Central memory CD8-positive, alpha-beta T cell (primary cell): ENCODE measurements at regions not wholly inside any gene's neighbourhood (a gene's known extent, or its start where the extent isn't known, plus 50 kb on each side); places are given as distances from the start of the nearest gene placed in this dataset.

Source experiments
- ATAC-seq: fragments of 150-1000 bp; cut with Tn5 transposase; replicated peaks from 2 replicates; pipeline ENCODE4 v1.10.0; 2022; ENCODE audit warnings: mild to moderate bottlenecking, moderate FRiP score, moderate number of reproducible peaks; ENCODE audit not compliant: poor library complexity, severe bottlenecking; ENCODE audit errors: extremely low read depth
- DNase-seq, 2 donors: peaks; one replicate each; pipeline ENCODE4 v3.0.0; 2021; ENCODE audit warnings: low spot score in 2 of 2
- H3K27ac Mint-ChIP-seq: one replicate; pipeline ENCODE4 v1.8.0; 2022; ENCODE audit warnings: low read depth, mild to moderate bottlenecking, moderate library complexity, mixed read lengths
- H3K27me3 Mint-ChIP-seq: one replicate; pipeline ENCODE4 v1.8.0; 2022; ENCODE audit warnings: mixed read lengths
- H3K36me3 Mint-ChIP-seq: one replicate; pipeline ENCODE4 v1.8.0; 2022; ENCODE audit warnings: mild to moderate bottlenecking, moderate library complexity, mixed read lengths; ENCODE audit not compliant: insufficient read depth
- H3K4me1 Mint-ChIP-seq: one replicate; pipeline ENCODE4 v1.8.0; 2022; ENCODE audit warnings: mixed read lengths
- H3K4me3 Mint-ChIP-seq: one replicate; pipeline ENCODE4 v1.8.0; 2022; ENCODE audit warnings: mild to moderate bottlenecking, moderate library complexity, mixed read lengths
- H3K9me3 Mint-ChIP-seq: one replicate; pipeline ENCODE4 v1.8.0; 2022; ENCODE audit warnings: mixed read lengths

DNA sequence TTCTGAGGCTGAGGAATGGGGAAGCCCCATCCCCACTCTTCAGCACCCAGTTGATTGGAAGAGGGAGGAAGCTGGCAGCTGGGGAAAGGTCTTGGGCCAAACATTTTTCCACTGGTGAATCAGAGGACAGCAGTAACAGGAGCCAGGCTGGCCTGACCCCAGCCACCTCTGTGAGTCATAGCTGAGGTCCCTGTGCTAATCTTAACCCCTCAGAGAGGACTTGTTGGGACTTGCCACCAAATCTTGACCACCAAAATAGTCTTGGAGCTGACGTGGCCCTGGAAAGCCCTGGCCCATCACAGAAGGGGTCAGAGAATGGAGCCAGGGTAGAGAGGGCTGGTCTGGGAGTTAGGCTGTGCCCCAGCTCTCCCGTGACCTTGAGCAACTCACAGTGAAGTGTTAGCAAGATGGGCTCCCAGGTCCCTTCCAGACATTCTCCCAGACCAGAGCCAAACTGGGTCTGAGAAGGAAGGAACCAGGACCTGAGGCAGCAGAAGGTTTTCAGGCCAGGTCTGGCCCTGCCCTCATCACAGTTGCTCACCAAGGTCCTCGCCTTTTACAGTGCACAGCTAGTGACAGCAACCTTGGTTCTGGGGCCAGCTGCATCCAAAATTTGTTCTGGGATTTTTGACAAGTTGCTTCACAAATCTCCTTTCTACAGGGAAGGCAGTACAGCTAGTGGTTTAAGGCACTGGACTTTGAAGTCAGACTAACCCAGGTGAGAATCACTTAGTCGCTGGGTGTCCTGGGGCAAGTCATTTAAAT lies 266.6 kb downstream of the CYP26B1 start:
- Mint-ChIP-seq H3K27ac (no peak overlapping the region), H3K36me3 (no peaks in the 10 kb centered on the region), H3K27me3 (peaks cover 19% of the 10 kb centered on the region), H3K4me3 (no peak overlapping the region), H3K9me3 (no peaks in the 10 kb centered on the region), H3K4me1 (no peaks in the 10 kb centered on the region)
- DNase-seq (no peak), ATAC-seq (no peak)

DNA sequence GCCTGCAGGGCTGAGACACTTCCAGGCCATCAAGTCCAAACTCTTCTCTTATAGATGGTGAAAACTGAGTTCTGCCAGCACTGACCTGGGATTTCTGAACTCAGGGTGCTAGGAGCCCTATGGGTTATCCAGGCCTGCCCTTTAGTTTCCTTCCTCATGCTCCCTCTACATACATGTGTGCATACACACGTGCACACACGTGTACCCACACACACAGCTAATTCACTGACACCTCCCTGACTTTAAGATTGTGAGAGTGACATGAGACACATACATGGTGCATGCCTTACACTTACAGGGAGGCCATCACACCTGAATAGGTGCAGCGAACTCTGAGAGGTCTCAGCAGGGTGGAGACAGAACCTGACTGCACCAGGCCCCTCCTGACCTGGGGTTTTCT lies 267.4 kb downstream of the CYP26B1 start:
- Mint-ChIP-seq H3K4me3 (no peak overlapping the region), H3K36me3 (no peaks in the 10 kb centered on the region), H3K27me3 (peaks cover 21% of the 10 kb centered on the region), H3K9me3 (no peaks in the 10 kb centered on the region), H3K4me1 (no peaks in the 10 kb centered on the region), H3K27ac (no peak overlapping the region)
- ATAC-seq: no peak
- DNase-seq: no peak

DNA sequence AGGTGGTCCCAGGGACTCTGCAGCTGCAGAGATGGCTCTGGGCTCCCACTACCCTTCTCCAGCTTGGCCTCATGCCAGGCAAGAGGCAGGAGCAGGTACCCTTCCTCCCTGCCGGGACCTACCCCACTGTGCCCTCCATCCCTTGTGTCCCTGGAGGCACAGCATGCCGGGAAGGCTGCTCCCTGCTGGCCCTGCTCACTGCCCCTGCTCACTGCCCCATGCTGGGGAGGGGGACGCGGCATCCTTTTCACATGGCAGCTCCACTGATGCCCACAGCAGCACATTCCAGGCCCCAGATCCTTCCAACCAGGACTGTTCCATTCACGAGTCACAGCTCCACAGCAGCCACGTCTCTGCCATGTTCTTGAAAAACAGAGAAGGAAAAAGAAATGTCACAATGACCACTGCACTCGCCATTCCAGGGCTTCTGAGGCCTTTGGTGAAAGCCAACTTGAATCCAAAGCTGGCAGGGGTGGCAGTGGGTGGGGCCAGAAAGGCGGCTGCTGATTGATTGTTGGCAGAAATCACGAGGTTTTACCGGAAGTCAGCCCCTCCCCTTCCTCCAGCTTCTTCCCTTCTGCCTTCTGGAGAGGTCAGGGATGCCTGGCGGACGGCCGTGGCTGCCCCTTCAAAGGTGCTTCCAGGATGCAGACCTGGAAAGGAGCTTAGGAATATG lies 268.0 kb downstream of the CYP26B1 start:
- no peak for DNase-seq
- no peak overlapping the region for H3K4me3 Mint-ChIP-seq
- no peaks in the 10 kb centered on the region for H3K9me3 Mint-ChIP-seq
- peaks cover 23% of the 10 kb centered on the region for H3K27me3 Mint-ChIP-seq
- no peak for ATAC-seq
- no peaks in the 10 kb centered on the region for H3K36me3 Mint-ChIP-seq
- H3K4me1 Mint-ChIP-seq: no peaks in the 10 kb centered on the region
- no peak overlapping the region for H3K27ac Mint-ChIP-seq

DNA sequence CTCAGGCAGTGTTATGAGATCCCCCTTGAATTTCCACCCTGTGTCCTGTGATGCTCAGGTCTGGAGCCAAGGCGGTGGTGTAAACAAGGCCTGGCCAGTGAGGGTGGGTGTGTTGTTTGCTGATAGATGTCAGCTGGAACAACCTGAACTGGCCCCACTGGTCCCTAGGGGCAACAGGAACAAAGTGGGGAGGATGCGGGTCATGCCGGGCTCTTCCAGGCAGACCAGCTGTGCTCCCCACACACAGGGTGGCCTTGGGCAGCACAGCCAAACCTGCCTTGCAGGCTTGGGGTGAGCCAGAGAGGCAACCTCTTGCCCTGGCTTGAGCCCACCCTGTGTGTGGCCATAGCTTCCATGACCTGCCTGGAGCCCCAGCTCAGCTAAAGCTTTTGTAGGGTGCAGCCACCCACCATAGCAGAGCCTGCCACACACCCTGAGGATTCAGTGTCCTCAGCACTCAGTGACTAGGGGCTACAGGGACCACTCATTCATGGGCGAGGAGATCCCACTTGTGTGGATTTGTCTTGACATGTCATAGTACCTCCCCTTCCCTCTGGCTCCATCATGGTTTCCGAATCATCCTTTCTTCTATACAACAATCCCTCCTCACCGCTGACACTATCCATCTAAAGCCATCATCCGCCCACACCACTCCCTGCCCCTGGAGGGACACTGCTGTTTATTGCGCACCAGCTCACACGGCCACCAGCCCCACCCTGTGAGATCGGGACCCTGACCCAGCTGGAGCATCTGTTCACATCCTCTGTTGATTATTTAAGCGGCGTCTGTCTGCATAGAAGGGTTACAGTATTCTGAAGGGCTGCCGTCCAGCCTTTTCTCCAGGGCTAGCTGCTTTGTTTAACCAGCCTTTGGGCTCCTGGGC lies 268.8 kb downstream of the CYP26B1 start:
- ATAC-seq: no peak
- no peak overlapping the region for H3K27ac Mint-ChIP-seq

DNA sequence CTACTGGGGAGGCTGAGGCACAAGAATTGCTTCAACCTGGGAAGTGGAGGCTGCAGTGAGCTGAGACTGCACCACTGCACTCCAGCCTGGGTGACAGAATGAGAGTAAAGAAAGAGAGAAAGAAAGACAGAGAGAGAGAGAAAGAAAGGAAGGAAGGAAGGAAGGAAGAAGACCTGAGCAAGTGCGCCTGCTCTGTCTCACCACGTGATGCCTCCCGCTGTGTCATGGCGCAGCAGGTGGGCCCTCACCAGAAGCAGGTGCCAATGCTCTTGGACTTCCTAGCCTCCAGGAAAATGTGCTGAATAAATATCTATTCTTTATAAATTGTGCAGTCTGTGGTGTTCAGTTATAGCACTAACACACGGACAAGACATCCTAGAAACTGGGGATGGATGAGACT lies 270.0 kb downstream of the CYP26B1 start:
- ATAC-seq: no peak
- no peak overlapping the region for H3K4me3 Mint-ChIP-seq
- no peaks in the 10 kb centered on the region for H3K4me1 Mint-ChIP-seq
- DNase-seq: no peak
- H3K9me3 Mint-ChIP-seq: no peaks in the 10 kb centered on the region
- no peaks in the 10 kb centered on the region for H3K36me3 Mint-ChIP-seq
- H3K27ac Mint-ChIP-seq: no peak overlapping the region
- peaks cover 29% of the 10 kb centered on the region for H3K27me3 Mint-ChIP-seq

More for the DNA sequence above, 268.8 kb downstream of the CYP26B1 start:
- Mint-ChIP-seq H3K9me3 (no peaks in the 10 kb centered on the region), H3K36me3 (no peaks in the 10 kb centered on the region), H3K27me3 (peaks cover 24% of the 10 kb centered on the region), H3K4me1 (no peaks in the 10 kb centered on the region), H3K4me3 (no peak overlapping the region)
- no peak for DNase-seq

DNA sequence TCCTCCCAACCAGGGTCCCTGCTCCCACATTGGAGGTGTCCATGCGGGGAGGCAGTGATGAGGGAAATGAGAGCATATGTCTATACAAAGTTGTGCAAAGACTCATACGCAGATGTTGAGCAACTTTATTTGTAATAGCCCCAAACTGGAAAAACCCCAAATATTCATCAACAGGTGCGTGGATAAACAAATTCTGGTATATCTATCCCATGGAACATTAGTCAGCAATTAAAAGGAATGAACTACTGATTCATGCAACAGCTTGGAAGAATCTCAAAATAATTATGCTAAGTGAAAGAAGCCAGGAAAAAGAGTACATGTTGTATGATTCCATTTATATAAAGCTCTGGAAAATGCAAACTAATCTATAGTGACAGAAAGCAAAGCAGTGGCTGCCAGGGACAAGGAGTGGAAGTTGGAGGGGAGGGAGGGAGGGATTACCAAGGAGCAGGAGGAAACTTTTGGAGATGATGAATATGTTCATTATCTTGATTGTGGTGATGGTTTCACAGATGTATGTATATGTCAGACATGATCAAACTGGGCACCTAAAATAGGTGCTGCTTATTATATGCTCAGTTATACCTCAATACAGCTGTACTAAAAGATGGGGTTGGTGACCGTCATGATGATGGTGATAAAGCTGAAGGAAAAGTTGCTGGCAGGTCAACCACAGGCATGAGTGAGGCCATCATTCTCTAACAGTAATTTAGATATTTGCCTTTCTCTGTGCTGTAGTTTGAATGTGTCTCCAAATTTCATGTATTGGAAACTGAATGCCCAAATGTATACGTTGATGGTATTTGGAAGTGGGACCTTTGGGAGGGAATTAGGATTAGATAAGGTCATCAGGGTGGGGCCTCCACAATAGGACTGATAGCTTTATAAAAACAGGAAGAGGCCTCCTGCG lies 270.9 kb downstream of the CYP26B1 start:
- H3K36me3 Mint-ChIP-seq: no peaks in the 10 kb centered on the region
- H3K27me3 Mint-ChIP-seq: peaks cover 31% of the 10 kb centered on the region
- H3K4me1 Mint-ChIP-seq: no peaks in the 10 kb centered on the region
- DNase-seq (no peak), ATAC-seq (no peak)
- no peak overlapping the region for H3K4me3 Mint-ChIP-seq
- H3K27ac Mint-ChIP-seq: no peak overlapping the region
- H3K9me3 Mint-ChIP-seq: no peaks in the 10 kb centered on the region

DNA sequence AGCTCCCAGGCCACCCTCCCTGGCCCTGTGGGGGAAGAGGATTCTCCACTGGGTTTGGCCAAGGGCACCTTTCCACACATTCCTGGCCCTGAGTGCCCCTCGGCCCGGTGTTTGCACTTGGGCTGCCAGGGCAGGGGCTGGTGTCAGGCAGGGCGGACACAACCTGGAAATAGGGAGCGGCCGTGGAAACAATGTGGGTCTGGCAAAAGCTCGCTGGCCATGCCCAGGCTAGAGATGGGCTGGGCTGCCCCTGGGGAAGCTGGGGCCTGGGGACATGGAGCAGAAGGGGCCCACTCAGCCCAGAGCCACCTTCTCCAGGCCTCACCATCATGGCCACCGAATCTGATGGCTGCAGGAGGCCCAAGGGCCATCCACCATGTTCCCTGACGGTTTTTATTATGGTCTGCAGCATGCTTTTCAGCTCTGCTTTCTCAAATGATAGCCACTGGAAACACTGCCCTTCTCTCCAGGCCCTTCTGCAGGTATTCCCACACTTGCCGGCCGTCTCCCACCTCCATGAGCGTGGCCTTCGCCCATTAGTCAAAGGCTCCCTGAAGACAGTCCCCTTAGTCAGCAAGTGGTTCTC lies 275.1 kb downstream of the CYP26B1 start:
- Mint-ChIP-seq H3K27me3 (peaks cover 52% of the 10 kb centered on the region), H3K36me3 (no peaks in the 10 kb centered on the region), H3K4me1 (no peaks in the 10 kb centered on the region), H3K4me3 (no peak overlapping the region), H3K27ac (no peak overlapping the region), H3K9me3 (no peaks in the 10 kb centered on the region)
- DNase-seq (no peak), ATAC-seq (no peak)

DNA sequence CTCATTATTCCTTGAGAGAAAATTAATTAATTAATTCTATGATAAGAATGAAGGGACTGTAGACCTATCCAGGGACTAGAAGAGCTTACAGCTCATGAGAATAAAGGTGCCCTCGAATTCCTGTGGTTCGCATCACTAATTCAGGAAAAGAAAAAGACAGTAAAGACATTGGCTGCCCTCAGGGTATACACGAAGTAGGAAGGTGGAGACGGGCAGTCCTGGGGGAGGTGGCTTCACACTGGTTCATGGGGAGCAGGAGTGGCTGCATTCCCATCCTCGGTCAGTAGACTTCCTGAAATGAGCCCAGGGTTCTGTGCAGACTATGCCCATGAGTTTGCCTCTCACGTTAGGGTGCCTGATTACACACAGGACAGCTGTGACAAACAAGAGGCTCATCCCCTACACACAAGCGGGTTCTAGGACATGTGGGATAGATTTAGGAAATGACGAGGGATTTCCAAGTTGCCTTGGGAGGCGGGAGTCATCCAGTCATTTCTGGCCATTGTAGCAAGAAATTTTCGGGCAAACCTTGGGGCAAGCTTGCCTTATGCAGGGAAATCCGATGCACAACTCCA lies 282.2 kb downstream of the CYP26B1 start:
- no peak for DNase-seq
- no peak for ATAC-seq
- no peaks in the 10 kb centered on the region for H3K4me1 Mint-ChIP-seq
- H3K27ac Mint-ChIP-seq: no peak overlapping the region
- no peak overlapping the region for H3K4me3 Mint-ChIP-seq
- peaks cover 21% of the 10 kb centered on the region for H3K27me3 Mint-ChIP-seq
- no peaks in the 10 kb centered on the region for H3K36me3 Mint-ChIP-seq
- H3K9me3 Mint-ChIP-seq: no peaks in the 10 kb centered on the region

DNA sequence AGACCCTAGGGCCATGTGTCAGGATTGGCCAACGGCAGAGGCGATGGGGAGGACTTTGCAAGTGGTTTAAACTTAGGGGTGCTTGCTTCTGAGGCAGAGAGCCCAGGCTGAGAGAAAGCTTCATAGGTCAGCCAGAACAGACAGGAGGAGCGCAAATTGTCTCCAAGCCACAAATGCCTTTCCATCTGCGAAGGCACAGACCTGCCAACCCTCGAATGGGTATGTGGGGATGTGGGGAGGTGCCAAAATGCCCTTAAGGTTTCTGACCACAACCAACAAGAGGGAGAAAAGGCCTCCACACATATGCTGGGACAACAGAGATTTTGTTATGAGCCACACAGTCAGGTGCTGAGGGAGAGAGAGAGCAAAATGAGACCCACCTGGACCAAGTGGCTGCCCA lies 283.6 kb downstream of the CYP26B1 start:
- Mint-ChIP-seq H3K27ac (no peak overlapping the region), H3K4me3 (no peak overlapping the region), H3K27me3 (peaks cover 14% of the 10 kb centered on the region), H3K9me3 (no peaks in the 10 kb centered on the region), H3K36me3 (no peaks in the 10 kb centered on the region), H3K4me1 (no peaks in the 10 kb centered on the region)
- no peak for DNase-seq
- ATAC-seq: no peak

DNA sequence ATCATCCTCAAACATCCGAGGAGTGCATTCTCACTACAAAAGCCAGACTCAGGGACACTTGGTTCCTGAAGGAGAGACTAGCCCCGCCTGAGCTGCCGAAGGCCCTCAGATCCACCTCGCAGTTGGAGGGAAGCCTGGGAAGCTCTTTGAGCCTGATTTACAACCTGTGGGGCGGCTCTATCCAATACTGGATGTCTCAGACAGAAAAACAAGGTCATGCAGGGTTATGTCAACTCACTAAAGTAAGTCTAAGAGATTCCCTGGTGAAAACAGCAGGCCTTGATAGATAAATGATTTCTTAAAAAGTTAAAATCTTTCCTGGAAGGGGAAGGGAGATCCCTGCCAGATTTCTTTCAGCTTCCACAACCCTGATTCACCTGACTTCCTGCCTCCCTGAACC lies 284.3 kb downstream of the CYP26B1 start:
- Mint-ChIP-seq H3K4me1 (no peaks in the 10 kb centered on the region), H3K27me3 (peaks cover 21% of the 10 kb centered on the region), H3K9me3 (no peaks in the 10 kb centered on the region), H3K36me3 (no peaks in the 10 kb centered on the region), H3K27ac (no peak overlapping the region), H3K4me3 (no peak overlapping the region)
- ATAC-seq: no peak
- no peak for DNase-seq

DNA sequence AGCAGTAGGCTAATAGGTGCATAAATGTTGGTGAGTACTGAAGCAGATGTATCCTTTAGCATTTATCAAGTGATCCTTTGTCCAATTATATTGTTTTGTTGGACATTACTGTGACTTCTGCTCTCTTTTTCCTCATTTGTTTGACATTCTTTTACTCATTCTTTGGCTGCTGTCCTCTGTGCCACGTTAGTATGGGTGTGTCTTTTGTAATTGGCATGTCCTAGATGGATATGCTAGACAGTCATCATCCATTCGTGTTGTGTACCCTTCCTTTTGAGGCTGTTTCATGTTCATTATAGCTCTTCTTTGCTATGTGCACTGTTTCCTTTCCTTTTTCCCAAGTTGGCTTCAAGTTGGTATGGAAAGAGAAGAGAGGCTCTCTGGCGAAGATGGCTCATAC lies 284.7 kb downstream of the CYP26B1 start:
- H3K4me1 Mint-ChIP-seq: no peaks in the 10 kb centered on the region
- H3K9me3 Mint-ChIP-seq: no peaks in the 10 kb centered on the region
- peaks cover 25% of the 10 kb centered on the region for H3K27me3 Mint-ChIP-seq
- H3K27ac Mint-ChIP-seq: no peak overlapping the region
- H3K4me3 Mint-ChIP-seq: no peak overlapping the region
- no peak for ATAC-seq
- DNase-seq: no peak
- no peaks in the 10 kb centered on the region for H3K36me3 Mint-ChIP-seq
